IPS-15b (cell line): ENCODE measurements at regions not wholly inside any gene's neighbourhood (a gene's known extent, or its start where the extent isn't known, plus 50 kb on each side); places are given as distances from the start of the nearest gene placed in this dataset.

Experiments used
- H3K27me3 ChIP-seq: one replicate; pipeline ENCODE4 v1.6.1; 2013; ENCODE audit warnings: low read length; ENCODE audit not compliant: control insufficient read depth, insufficient read depth
- H3K36me3 ChIP-seq: one replicate; pipeline ENCODE4 v1.6.1; 2013; ENCODE audit warnings: low read length; ENCODE audit not compliant: control insufficient read depth, insufficient read depth
- H3K4me1 ChIP-seq: one replicate; pipeline ENCODE4 v1.6.1; 2013; ENCODE audit warnings: mild to moderate bottlenecking, low read length; ENCODE audit not compliant: control insufficient read depth, insufficient read depth
- H3K4me3 ChIP-seq: one replicate; pipeline ENCODE4 v1.5.1; 2013; ENCODE audit warnings: low read depth, low read length
- H3K9ac ChIP-seq: one replicate; pipeline ENCODE4 v1.6.1; 2013; ENCODE audit warnings: low read depth, mild to moderate bottlenecking, low read length
- H3K9me3 ChIP-seq: one replicate; pipeline ENCODE4 v1.6.1; 2013; ENCODE audit warnings: mild to moderate bottlenecking, low read length; ENCODE audit not compliant: control insufficient read depth, insufficient read depth

DNA sequence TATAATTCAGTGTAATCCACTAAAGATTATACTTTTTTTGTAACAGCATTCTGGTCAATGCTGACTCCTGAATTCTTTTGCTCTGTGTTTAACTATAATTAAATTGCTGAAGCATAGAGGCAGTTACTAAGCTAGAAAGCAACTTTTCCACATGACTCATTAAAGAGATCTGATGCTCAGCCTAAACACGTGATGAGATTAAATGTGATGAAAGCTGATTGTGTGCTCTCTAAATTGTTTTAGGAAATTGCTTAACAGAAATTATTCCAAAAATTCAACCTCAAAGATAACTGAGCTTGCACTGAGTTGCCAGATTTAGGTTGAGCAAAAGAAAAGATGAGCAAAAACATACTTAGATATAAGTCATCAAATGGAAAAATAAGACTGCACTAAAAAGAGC lies 1033.6 kb downstream of the FAM181B start:
- no peak overlapping the region for H3K9ac ChIP-seq
- no peaks in the 10 kb centered on the region for H3K27me3 ChIP-seq
- H3K4me3 ChIP-seq: no peak overlapping the region
- no peaks in the 10 kb centered on the region for H3K9me3 ChIP-seq
- H3K36me3 ChIP-seq: no peaks in the 10 kb centered on the region
- no peaks in the 10 kb centered on the region for H3K4me1 ChIP-seq

DNA sequence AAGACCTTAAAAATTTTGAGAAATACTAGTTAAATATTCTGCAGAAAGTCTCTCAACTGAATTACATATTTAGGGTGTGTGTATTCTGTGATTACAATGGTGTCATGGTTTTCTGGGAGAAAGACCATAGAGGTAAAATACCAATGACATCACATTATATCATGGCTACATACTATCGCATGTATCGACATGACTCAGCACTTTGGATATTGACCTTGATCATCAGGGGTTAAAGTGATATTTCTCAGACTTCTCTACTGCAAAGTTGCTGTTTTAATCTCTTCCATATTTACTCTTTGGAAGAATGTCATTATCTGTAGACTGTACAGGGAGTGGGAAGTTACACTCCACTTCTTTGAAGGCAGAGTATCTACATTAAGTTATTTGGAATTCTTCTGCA lies 1046.6 kb downstream of the FAM181B start:
- H3K9me3 ChIP-seq: no peaks in the 10 kb centered on the region
- no peaks in the 10 kb centered on the region for H3K27me3 ChIP-seq
- no peak overlapping the region for H3K4me3 ChIP-seq
- no peaks in the 10 kb centered on the region for H3K36me3 ChIP-seq
- H3K9ac ChIP-seq: no peak overlapping the region
- no peaks in the 10 kb centered on the region for H3K4me1 ChIP-seq

DNA sequence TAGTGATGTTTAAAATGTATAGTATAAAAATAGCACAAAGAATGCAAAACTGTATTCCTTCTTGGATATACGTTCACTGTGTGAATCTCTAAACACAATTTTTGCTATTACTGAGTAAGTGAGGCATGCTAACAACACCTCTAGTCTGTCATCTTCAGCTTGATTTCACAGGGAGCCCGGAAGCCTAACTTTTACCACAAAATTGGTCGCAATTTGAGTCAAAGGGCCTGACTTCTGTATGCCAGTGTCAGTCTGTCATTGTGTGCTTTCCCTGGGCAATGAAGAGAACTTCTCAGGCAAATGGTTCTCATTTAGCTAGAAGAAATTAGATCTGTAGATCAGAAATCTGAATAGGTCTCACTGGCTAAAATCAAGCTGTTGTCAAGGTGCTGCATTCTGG lies 1059.5 kb downstream of the FAM181B start:
- no peak overlapping the region for H3K9ac ChIP-seq
- H3K36me3 ChIP-seq: no peaks in the 10 kb centered on the region
- H3K27me3 ChIP-seq: no peaks in the 10 kb centered on the region
- no peaks in the 10 kb centered on the region for H3K4me1 ChIP-seq
- no peak overlapping the region for H3K4me3 ChIP-seq
- H3K9me3 ChIP-seq: no peaks in the 10 kb centered on the region

DNA sequence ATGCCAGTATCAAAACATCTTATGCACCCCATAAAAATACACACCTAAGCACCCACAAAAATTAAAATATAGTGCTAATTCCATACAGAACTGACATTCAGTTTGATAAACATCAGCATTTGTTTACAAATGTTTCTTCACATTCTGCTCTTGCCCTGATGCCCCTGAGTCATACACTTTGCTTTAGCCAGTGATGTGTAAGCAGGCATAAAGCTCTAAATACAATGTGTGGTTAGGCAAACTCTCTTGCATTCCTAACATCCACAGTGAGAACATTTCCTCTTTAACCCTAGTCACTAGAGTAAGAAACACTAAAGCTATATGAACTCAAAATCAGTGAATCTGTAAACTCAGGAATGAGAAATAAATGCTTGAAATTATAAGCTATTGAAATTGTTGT lies 1060.7 kb downstream of the FAM181B start:
- H3K4me3 ChIP-seq: no peak overlapping the region
- H3K36me3 ChIP-seq: no peaks in the 10 kb centered on the region
- H3K4me1 ChIP-seq: no peaks in the 10 kb centered on the region
- H3K9ac ChIP-seq: no peak overlapping the region
- H3K27me3 ChIP-seq: no peaks in the 10 kb centered on the region
- no peaks in the 10 kb centered on the region for H3K9me3 ChIP-seq

DNA sequence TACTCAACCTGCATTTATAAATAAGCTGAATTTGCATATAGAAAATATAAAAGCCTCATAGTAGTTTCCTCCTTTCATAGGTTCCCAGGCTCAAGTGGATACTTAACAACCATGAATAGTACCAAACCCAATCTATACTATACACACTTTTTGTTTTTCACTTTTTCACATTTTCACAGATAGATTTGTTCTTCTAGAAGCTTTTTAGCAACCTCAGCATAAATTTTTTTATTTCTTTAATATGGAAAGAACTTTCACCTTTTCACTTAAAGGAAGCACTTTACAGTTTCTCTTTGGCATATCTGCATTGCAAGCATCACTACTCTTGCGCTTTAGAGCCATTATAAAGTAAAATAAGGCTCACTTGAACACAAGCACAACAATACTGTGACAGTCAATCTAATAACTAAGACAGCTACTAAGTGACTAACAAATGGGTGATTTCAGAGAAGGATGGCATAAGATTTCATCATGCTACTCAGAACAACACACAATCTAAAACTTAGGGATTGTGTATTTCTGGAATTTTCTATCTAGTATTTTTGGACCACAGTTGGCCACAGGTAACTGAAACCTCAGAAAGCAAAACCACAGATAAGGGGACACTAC lies 1063.6 kb downstream of the FAM181B start:
- Histone ChIP-seq H3K9me3 (no peaks in the 10 kb centered on the region), H3K27me3 (no peaks in the 10 kb centered on the region), H3K36me3 (no peaks in the 10 kb centered on the region), H3K4me1 (no peaks in the 10 kb centered on the region), H3K4me3 (no peak overlapping the region), H3K9ac (no peak overlapping the region)

DNA sequence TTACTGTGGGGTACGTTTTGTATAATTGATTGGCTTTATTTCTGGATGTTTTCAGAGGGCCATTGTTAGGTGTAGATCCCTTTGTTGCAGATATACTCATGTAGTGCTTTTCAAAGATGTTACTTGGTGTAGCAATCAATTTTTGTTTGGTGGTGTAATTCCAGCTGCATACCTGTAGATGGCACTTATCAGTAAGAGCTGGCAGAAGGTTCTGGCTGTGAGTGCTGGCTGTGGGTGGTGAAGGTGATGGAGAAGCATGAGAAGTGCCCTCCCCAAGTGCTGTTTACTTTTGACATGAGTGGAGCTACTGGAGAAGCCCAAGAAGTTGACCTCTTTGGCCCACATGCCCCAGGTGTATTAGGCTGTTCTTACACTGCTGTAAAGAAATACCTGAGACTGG lies 1074.9 kb downstream of the FAM181B start:
- no peak overlapping the region for H3K4me3 ChIP-seq
- H3K4me1 ChIP-seq: no peaks in the 10 kb centered on the region
- H3K27me3 ChIP-seq: no peaks in the 10 kb centered on the region
- no peak overlapping the region for H3K9ac ChIP-seq
- H3K9me3 ChIP-seq: no peaks in the 10 kb centered on the region
- no peaks in the 10 kb centered on the region for H3K36me3 ChIP-seq

DNA sequence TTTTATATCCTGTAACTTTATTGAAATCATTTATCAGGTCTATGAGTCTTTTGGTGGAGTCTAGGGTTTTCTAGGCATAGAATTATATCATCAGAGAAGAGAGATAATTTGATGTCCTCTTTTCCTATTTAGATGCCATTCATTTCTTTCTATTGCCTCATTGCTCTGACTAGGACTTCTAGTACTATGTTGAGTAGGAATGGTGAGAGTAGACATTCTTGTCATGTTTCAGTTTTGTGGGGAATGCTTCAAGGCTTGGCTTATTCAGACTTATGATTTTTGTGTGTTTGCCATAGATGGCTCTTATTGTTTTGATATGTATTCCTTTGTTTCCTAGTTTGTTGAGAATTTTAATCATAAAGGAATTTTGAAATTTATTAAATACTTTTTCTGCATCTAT lies 1078.3 kb downstream of the FAM181B start:
- H3K9me3 ChIP-seq: no peaks in the 10 kb centered on the region
- no peak overlapping the region for H3K9ac ChIP-seq
- no peaks in the 10 kb centered on the region for H3K4me1 ChIP-seq
- no peaks in the 10 kb centered on the region for H3K36me3 ChIP-seq
- H3K27me3 ChIP-seq: peaks cover under 1% of the 10 kb centered on the region
- no peak overlapping the region for H3K4me3 ChIP-seq

DNA sequence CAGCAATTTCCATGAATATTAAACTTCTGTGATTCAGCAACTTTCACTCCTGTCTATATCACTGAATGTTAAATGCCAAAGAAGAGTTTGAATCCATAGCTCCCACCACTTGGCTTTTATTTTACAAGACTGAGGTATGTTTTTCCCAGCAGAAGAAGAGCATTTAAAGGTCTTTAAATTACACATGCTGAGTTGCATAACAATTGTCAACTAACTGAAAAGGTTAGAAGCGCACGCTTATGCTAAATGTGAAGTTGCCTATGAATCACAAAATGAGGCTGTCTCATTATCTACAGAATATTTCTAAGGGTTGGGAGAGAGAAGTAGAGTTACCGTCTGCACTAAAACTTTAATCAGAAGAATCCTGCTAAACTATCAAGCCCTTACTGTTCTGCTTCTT lies 1086.3 kb downstream of the FAM181B start:
- Histone ChIP-seq H3K4me3 (peak overlapping the region; percentile 36), H3K9me3 (no peaks in the 10 kb centered on the region), H3K27me3 (peaks cover 56% of the 10 kb centered on the region), H3K9ac (no peak overlapping the region), H3K4me1 (peaks cover 7% of the 10 kb centered on the region), H3K36me3 (no peaks in the 10 kb centered on the region)

DNA sequence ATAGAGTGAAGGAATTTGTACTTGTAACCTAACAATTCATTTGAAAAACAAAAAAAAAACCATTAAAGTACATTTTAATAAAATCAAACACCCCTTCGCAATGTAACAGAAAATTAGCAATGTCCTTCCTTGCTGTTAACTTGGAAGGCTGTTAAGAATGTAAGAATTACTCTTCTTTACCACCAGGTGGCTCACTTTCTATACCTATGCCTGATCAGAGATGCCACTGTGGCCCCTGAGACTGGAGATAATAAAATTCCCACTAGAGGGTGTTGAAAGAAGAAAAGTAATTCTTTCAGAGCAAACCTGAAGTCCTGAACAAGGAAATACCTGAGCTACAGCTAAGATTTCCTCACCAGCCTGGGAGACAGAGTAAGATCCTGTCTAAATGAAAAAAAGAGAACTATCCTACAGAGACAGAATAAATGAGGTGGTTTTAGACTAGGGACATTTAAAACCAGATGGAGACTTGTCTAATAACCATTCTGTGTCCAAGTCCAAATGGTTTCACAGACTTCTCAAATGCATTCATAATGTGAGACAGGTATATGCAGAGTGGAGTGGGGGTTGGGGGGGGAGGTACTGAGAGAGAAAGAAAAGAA lies 1089.3 kb downstream of the FAM181B start:
- Histone ChIP-seq H3K9me3 (no peaks in the 10 kb centered on the region), H3K4me1 (peaks cover 7% of the 10 kb centered on the region), H3K9ac (no peak overlapping the region), H3K27me3 (peaks cover 45% of the 10 kb centered on the region), H3K36me3 (no peaks in the 10 kb centered on the region), H3K4me3 (no peak overlapping the region)

DNA sequence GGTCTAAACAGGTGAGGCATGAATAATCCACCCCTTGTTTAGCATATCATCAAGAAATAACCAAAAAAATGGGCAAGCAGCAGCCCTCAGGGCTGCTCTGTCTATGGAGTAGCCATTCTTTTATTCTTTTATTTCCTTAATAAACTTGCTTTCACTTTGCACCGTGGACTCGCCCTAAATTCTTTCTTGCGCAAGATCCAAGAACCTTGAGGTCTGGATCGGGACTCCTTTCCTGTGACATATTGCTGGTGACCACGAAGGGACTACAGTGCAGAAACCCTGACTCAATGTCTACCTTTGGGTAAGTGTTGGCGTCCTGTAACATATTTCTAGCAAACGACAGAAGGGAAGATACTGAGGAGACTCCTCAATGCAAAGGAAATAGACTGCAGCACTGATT lies 1099.2 kb downstream of the FAM181B start:
- Histone ChIP-seq H3K9me3 (no peaks in the 10 kb centered on the region), H3K4me1 (no peaks in the 10 kb centered on the region), H3K9ac (no peak overlapping the region), H3K27me3 (peaks cover 9% of the 10 kb centered on the region), H3K36me3 (no peaks in the 10 kb centered on the region), H3K4me3 (no peak overlapping the region)

DNA sequence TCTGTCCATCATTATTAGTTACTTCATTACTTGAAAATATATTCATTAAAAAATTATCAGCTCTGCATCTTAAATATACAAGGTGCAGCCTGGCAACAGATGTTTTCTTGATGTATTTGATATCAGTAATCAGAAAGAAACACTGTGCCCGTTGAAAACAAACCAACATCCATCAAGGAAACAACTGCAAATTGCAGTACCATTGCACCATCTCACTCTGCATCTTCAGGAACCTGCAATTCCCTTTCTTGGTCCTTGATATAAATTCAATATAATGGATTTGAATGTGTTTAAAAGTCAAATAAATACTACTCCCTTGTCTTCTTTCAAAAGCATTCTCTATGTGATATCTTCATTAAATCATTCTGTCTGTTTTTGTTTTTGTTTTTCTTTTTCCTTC lies 1131.2 kb downstream of the FAM181B start:
- Histone ChIP-seq H3K9me3 (no peaks in the 10 kb centered on the region), H3K27me3 (no peaks in the 10 kb centered on the region), H3K36me3 (no peaks in the 10 kb centered on the region), H3K4me3 (no peak overlapping the region), H3K9ac (no peak overlapping the region), H3K4me1 (no peaks in the 10 kb centered on the region)

DNA sequence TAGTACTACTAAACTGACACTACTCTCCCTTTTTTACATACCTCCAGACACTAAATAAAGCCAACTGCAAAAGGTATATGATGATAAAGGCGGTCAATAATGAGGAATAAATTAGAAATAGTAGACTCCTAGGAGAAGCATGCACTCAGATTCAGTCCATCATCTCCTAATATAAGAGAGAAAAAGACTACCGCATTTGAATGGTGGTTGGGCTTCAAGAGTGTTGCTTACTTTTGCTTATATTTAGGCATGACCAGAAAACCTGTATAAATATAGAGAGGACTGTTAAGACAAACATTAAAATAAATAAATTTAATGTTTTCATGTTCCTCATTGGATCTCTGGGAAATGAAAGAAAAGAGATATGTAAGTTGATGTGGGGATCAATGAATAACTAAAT lies 1137.0 kb downstream of the FAM181B start:
- no peaks in the 10 kb centered on the region for H3K36me3 ChIP-seq
- H3K4me1 ChIP-seq: no peaks in the 10 kb centered on the region
- H3K9ac ChIP-seq: no peak overlapping the region
- no peaks in the 10 kb centered on the region for H3K9me3 ChIP-seq
- no peak overlapping the region for H3K4me3 ChIP-seq
- H3K27me3 ChIP-seq: no peaks in the 10 kb centered on the region
